Stimulated activated CD4-positive, alpha-beta T cell treated with anti-CD3 and anti-CD28 coated beads, Interleukin-4, amount 100 ng/mL, for 1 hour (primary cell): ENCODE measurements at regions not wholly inside any gene's neighbourhood (a gene's known extent, or its start where the extent isn't known, plus 50 kb on each side); places are given as distances from the start of the nearest gene placed in this dataset.
"Not testable (repeated sequence)": the region's sequence is repeated elsewhere in the genome, so short reads cannot be mapped to it uniquely, and the experiment has no call there.

ENCODE experiments used
- DNase-seq: peaks from one replicate; pipeline ENCODE4 v3.0.0-alpha.2; 2020

DNA sequence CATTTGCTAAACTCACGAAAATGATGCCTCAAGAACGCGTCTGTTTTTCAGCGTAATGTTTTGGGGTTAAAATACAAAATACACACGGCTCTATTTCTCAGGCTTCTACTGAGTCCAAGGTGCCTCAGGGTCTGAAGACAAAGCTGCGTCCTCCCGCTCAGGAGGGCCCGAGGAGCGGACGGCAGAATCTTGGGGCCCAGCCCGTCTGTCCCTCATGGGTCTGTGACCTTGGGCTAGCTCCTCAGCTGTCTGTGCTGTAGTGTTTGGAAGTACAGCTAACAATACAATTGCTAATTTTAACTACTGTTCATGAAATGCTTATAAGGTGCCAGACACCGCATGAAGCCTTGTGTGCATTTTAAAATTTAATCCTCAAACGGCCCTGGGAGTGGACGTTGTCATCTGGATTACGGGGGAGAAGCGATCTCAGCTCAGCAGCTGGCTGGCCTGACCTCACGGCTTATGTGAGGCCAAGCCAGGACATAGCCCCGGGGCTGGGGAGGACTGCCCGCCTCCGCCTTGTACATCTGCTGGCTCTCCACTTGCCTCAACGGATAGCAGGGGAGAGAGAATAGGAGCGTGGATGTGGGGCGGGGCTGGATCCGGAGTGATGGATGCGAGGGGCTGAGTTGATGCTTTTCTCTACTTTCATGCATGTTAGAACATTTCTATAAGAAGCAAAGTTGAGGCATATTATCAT is 357.4 kb downstream of the GLRX3 start:
- DNase-seq: no peak

GRCh38 chr10:130495116-130495862 is 359.1 kb downstream of the GLRX3 start:
- no peak for DNase-seq

GRCh38 chr10:130495891-130496636 is 359.9 kb downstream of the GLRX3 start:
- DNase-seq: no peak

DNA sequence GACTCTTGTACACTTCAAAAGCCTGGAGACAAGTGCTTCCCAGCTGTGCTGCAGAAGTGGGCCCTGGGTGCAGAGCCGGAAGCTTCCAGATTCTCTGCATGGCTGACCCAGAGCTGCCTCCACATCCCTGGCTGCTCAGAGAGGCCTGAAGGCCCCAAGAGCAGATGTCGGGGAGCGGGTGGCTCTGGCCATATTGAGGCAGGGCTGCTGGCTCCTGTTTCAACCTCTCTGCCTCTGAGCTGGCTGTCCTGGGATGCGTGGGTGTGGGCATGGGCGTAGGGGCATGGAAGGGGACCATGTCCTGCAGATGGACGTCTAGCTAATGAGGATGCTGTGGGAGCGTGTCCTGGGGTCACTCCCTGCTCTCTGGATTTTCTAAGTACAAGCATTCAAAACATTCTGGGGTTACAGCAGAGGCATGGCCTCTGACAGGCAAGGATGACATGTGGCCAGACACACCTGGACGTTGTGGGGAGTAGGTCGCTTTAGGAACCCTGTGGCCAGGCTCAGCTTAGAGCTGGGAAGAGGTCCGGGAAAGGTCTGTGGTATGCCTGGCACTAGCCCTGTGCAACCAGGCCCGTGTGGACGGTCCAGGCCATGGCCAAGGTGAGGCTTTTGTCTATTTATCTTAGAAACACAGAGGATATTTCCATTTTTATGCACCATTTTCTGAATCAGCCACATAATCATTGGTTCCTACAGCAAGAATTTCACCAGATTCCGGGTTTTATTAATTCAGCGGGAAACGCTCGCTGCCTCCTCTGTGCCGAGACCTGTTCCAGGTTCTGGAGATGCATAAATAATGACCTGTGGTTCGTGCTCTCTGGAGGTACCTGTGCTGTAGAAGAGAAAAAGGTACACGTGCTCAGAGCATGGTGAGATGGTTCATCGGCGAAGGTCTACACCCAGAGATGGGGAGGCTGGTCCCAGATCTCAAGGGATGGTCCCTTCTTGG is 361.1 kb downstream of the GLRX3 start:
- DNase-seq: no peak

DNA sequence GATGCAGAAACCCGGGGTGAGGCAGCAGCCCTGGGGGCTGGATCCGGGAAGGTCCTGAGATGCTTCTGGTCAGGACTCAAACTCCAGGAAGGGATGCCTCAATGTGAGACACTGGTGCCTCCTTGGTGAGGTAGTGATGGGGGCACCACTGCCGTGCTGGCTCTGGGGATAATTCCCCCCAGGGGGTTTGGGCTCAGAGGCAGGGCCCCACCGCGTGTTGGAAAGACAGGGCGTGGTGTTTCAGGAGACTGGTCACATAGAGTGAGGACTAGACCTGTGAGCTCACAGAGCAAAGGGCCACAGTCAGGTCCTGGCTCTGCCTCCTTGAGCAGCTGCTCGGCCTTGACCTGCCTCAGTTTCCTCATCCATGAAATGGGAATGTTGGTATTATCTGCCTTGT is 361.9 kb downstream of the GLRX3 start:
- DNase-seq: no peak

GRCh38 chr10:130498934-130499333 is 362.7 kb downstream of the GLRX3 start:
- DNase-seq: no peak

DNA sequence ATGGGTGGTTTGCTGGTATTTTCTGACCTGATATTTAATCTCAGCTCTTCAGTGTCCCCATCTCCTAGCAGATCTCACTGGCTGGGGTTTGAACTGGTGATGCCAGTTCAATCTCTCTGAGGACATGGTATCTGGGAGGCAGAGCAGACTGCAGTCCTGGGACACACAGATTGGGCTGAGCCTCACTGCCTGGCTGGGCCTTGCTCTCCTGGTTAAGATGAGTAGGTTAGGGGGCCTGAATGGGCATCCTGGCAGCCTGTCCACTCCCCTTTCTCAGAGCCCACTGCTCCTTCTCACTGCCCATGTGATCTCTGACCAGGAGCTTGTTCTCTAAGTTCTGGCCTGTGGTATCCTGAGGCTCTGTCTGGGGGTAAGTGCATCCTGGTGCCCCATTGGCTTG is 363.4 kb downstream of the GLRX3 start:
- DNase-seq: no peak

GRCh38 chr10:130500261-130501000 is 364.2 kb downstream of the GLRX3 start:
- DNase-seq: no peak

DNA sequence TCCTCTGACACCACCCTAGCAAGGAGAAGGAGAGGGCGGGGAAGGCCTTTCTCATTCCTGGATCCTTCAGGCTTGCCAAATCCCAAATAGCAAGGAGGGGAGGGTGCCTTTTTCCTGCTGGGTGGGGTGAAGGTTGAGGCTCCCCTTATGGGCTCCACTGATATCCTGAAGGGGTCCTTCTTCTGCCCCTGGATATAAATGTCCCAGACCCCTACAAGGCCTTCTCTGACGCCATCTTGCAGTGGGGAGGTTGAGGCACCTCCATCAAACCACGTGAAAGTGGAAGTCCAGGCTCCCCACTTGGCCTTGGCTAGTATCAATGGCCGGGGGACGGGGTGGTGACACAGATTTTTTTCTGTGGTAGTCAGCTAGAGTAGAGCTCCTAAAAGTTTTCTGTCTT is 371.3 kb downstream of the GLRX3 start:
- DNase-seq: no peak

DNA sequence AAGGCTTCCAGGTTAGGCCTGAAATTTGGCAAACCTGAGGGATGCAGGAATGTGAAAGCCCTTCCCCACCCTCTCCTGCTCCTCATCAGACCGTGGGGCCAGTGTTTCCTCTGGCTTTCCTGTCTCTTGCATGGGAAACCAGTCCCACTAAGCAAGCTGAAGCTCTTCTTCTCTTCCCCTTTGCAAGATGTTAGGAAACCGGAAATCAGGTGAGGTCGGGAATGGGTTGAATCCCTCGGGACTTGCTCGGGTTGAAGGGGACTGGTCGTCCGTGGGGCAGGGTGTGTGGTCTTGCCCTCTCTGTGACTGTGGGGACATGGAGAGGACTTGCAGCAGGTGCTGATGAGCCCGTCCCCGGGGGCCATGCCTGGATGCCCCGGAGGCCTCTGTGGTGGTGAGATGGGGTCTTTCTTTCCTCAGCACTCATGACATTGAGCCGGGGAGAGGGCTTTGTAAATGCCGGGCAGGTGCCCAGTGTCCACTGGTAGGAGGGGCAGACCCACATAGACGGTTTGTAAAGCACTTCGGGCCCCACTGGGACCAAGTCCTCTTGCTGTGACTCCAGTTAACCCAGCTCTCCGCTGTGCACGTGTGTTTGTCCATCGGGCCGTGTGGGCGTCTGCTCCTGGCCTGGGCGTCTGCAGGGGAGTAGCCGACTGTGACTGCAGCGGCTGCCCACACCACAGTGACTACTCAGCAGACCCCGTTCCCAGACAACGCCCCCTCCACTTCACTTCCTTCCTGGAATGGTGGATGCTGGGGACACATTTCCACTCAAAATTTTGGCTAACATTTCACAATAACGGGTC is 373.9 kb downstream of the GLRX3 start:
- no peak for DNase-seq

DNA sequence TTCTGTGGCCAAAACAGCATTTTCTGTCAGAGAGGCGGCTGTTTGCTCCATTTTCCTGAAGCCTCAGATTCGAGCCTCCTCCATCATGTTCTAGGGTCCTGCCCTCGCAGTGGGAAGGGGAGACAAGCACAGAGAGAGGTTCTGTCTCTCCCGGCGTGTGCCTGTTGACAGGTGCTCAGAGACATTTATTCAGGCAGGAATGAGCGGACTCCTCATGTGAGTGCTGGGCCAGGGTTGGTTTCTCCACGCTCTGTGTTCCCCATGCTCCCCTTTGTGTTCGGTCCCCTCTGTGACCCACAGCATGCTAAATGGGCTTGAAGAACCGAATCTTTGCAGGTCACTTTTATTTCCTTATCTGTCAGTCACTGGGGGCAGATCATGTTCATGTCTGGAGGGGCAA is 374.6 kb downstream of the GLRX3 start:
- no peak for DNase-seq

- no peak for DNase-seq
Observed at GRCh38 chr10:130511766-130512165, 375.6 kb downstream of the GLRX3 start.

- DNase-seq: no peak
Observed at GRCh38 chr10:130512936-130513335, 376.7 kb downstream of the GLRX3 start.

- DNase-seq: no peak
Observed at GRCh38 chr10:130513686-130514476, 377.7 kb downstream of the GLRX3 start.

GRCh38 chr10:130515670-130516069 is 379.5 kb downstream of the GLRX3 start:
- no peak for DNase-seq

DNA sequence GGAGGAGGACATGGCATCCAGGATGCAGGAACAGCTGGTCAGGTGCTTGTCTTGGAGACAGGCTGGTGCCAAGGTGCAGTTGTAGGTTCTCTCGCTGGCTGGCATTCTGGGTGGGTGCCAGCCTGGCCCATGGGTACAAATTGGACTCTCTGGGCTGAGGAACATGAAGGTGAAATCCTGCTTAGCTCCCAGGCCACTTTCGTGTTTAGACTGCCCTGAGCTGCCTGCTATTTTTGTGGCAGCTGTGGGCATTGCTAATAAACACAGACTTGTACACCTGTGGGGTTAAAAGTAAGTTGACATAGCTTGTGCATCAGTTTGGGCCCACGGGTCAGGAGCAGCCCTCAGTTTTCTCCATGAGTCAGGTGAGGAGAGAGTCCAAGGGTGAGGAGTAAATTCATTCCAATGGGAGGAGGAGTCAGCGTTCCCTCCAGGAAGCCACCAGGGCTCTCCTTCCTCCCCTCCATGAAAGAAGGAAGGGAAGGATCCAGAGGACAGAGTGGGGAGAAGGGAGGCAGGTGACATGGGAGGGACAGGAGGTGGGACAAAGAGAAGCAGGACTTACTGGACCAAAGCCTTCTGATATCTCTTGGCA is 380.0 kb downstream of the GLRX3 start:
- no peak for DNase-seq

DNA sequence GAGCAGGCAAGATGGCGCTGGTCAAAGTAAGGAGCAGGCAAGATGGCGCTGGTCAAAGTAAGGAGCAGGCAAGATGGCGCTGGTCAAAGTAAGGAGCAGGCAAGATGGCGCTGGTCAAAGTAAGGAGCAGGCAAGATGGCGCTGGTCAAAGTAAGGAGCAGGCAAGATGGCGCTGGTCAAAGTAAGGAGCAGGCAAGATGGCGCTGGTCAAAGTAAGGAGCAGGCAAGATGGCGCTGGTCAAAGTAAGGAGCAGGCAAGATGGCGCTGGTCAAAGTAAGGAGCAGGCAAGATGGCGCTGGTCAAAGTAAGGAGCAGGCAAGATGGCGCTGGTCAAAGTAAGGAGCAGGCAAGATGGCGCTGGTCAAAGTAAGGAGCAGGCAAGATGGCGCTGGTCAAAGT is 382.7 kb downstream of the GLRX3 start:
- not testable (repeated sequence) for DNase-seq

- DNase-seq: no peak
Observed at GRCh38 chr10:130519791-130520190, 383.6 kb downstream of the GLRX3 start.

- no peak for DNase-seq
Observed at GRCh38 chr10:130531312-130531711, 395.1 kb downstream of the GLRX3 start.

- DNase-seq: no peak
Observed at GRCh38 chr10:130541090-130541489, 404.9 kb downstream of the GLRX3 start.
